ENCODE measurements at regions not wholly inside any gene's neighbourhood (a gene's known extent, or its start where the extent isn't known, plus 50 kb on each side); places are given as distances from the start of the nearest gene placed in this dataset.
"Not testable (repeated sequence)": the region's sequence is repeated elsewhere in the genome, so short reads cannot be mapped to it uniquely, and the experiment has no call there.

- no peak for DNase-seq
Measured at GRCh38 chr1:4462831-4463484, 191.5 kb upstream of the AJAP1 start.

GRCh38 chr1:4463631-4464030 is 190.8 kb upstream of the AJAP1 start:
- no peak for DNase-seq

GRCh38 chr1:4464478-4464877 is 189.9 kb upstream of the AJAP1 start:
- DNase-seq = no peak

- no peak for DNase-seq
Measured at GRCh38 chr1:4467241-4467640, 187.2 kb upstream of the AJAP1 start.

GRCh38 chr1:4468386-4468785 is 186.0 kb upstream of the AJAP1 start:
- DNase-seq = no peak

- no peak for DNase-seq
Measured at GRCh38 chr1:4468804-4469514, 185.4 kb upstream of the AJAP1 start.

GRCh38 chr1:4476394-4476793 is 178.0 kb upstream of the AJAP1 start:
- DNase-seq = no peak

- no peak for DNase-seq
Measured at GRCh38 chr1:4481451-4481850, 173.0 kb upstream of the AJAP1 start.

GRCh38 chr1:4482526-4482925 is 171.9 kb upstream of the AJAP1 start:
- DNase-seq = no peak

GRCh38 chr1:4483021-4483625 is 171.3 kb upstream of the AJAP1 start:
- no peak for DNase-seq

- no peak for DNase-seq
Measured at GRCh38 chr1:4485398-4485797, 169.0 kb upstream of the AJAP1 start.

- DNase-seq = no peak
Measured at GRCh38 chr1:4485878-4486277, 168.5 kb upstream of the AJAP1 start.

- DNase-seq = no peak
Measured at GRCh38 chr1:4486408-4487120, 167.8 kb upstream of the AJAP1 start.

GRCh38 chr1:4488018-4488417 is 166.4 kb upstream of the AJAP1 start:
- DNase-seq = no peak

- no peak for DNase-seq
Measured at GRCh38 chr1:4489486-4489885, 164.9 kb upstream of the AJAP1 start.

GRCh38 chr1:4489992-4490391 is 164.4 kb upstream of the AJAP1 start:
- not testable (repeated sequence) for DNase-seq

- DNase-seq = no peak
Measured at GRCh38 chr1:4494027-4494426, 160.4 kb upstream of the AJAP1 start.

- no peak for DNase-seq
Measured at GRCh38 chr1:4494558-4494957, 159.9 kb upstream of the AJAP1 start.

GRCh38 chr1:4495809-4496208 is 158.6 kb upstream of the AJAP1 start:
- DNase-seq = no peak

GRCh38 chr1:4500441-4500840 is 154.0 kb upstream of the AJAP1 start:
- no peak for DNase-seq

GRCh38 chr1:4506591-4506990 is 147.8 kb upstream of the AJAP1 start:
- DNase-seq = no peak

GRCh38 chr1:4509206-4509605 is 145.2 kb upstream of the AJAP1 start:
- no peak for DNase-seq

- DNase-seq = no peak
Measured at GRCh38 chr1:4510276-4510691, 144.1 kb upstream of the AJAP1 start.

GRCh38 chr1:4511374-4511773 is 143.0 kb upstream of the AJAP1 start:
- DNase-seq = no peak
